Gastrocnemius medialis (tissue), 4 donors: ENCODE measurements at regions not wholly inside any gene's neighbourhood (a gene's known extent, or its start where the extent isn't known, plus 50 kb on each side); places are given as distances from the start of the nearest gene placed in this dataset.
"Not testable (repeated sequence)": the region's sequence is repeated elsewhere in the genome, so short reads cannot be mapped to it uniquely, and the experiment has no call there.

Experiments used
- ATAC-seq, 2 donors: fragments of 150-250 bp; one replicate each; pipeline ENCODE4 v1.9.1; 2016
- DNase-seq, 2 donors: peaks; one replicate each; pipeline ENCODE4 v3.0.0-alpha.2; 2019
- H3K27ac ChIP-seq, 4 donors: fragments of 200-600 bp; sonication (generic); 1 replicate in 1 of 4; 2 replicates in 3 of 4; pipeline ENCODE4 v1.5.1; 2016 to 2018; ENCODE audit warnings: mild to moderate bottlenecking in 2 of 4, moderate library complexity in 1 of 4
- H3K27me3 ChIP-seq, 3 donors: fragments of 200-600 bp; sonication (generic) in 2 of 3; 1 replicate in 1 of 3; 2 replicates in 2 of 3; pipeline versions ENCODE4 v1.5.1 to v1.6.0; 2016 to 2019; ENCODE audit warnings: mild to moderate bottlenecking in 1 of 3, moderate library complexity in 1 of 3
- H3K36me3 ChIP-seq, 2 donors: fragments of 200-600 bp; sonication (generic) in 1 of 2; one replicate each; pipeline ENCODE4 v1.5.1; 2017 to 2018
- H3K4me1 ChIP-seq, 2 donors: fragments of 200-600 bp; sonication (generic) in 1 of 2; one replicate each; pipeline ENCODE4 v1.5.1; 2016 to 2017; ENCODE audit warnings: mild to moderate bottlenecking in 2 of 2
- H3K4me3 ChIP-seq, 4 donors: fragments of 200-600 bp; sonication (generic) in 3 of 4; 1 replicate in 1 of 4; 2 replicates in 3 of 4; pipeline ENCODE4 v1.5.1; 2016 to 2019; ENCODE audit warnings: mild to moderate bottlenecking in 2 of 4
- H3K9me3 ChIP-seq, 3 donors: fragments of 200-600 bp; sonication (generic) in 2 of 3; 1 replicate in 1 of 3; 2 replicates in 2 of 3; pipeline ENCODE4 v1.5.1; 2016 to 2019
- CTCF ChIP-seq, 5 experiments: fragments of 450-650 bp in 3 of 5; fragments of 200-600 bp in 2 of 5; sonication (generic) in 2 of 5; IDR thresholded peaks in 4 of 5; conservative IDR thresholded peaks in 1 of 5; 1 replicate in 4 of 5; 2 replicates in 1 of 5; pipeline ENCODE4 v1.5.1; 2016 to 2019; ENCODE audit warnings: antibody characterized with exemption in 5 of 5, mild to moderate bottlenecking in 3 of 5, moderate library complexity in 3 of 5
- POLR2A ChIP-seq, 2 donors: fragments of 450-650 bp; IDR thresholded peaks; one replicate each; pipeline ENCODE4 v1.6.1; 2017; ENCODE audit warnings: antibody characterized with exemption in 2 of 2, mild to moderate bottlenecking in 2 of 2, moderate library complexity in 2 of 2
- in situ Hi-C, 4 donors: fragments of 200-750 bp; cut with MboI; loops; one replicate each; pipeline versions ENCODE4 v1.15.0 to v1.8.0; 2017; ENCODE audit warnings: low sequenced_read_pairs in 4 of 4
- intact Hi-C: fragments of 100-400 bp; cut with DNase I; formaldehyde crosslinking; loops from one replicate; pipeline ENCODE4 v1.15.1; 2023; ENCODE audit warnings: low total_unique reads

- no peak overlapping the region for H3K27ac ChIP-seq
- H3K36me3 ChIP-seq: no peaks in the 10 kb centered on the region
- no peak for ATAC-seq
- H3K4me3 ChIP-seq: no peak overlapping the region
- no peaks in the 10 kb centered on the region for H3K27me3 ChIP-seq
- TF ChIP-seq POLR2A (IDR thresholded peaks at IDR 0.05) (no peak), CTCF (IDR thresholded peaks at IDR 0.05 in 4 of 5, conservative IDR thresholded peaks at IDR 0.05 in 1 of 5) (no peak)
- in situ Hi-C loops: no loop called here
- intact Hi-C loops: no loop called here
- no peak for DNase-seq
- H3K4me1 ChIP-seq: no peaks in the 10 kb centered on the region
- H3K9me3 ChIP-seq: no peaks in the 10 kb centered on the region
Measured at GRCh38 chr5:27451377-27451776, 413.0 kb upstream of the CDH9 start.

- in situ Hi-C loops: no loop called here
- ATAC-seq: no peak
- Histone ChIP-seq H3K4me3 (no peak overlapping the region), H3K9me3 (no peaks in the 10 kb centered on the region), H3K4me1 (no peaks in the 10 kb centered on the region), H3K27me3 (no peaks in the 10 kb centered on the region), H3K36me3 (no peaks in the 10 kb centered on the region), H3K27ac (no peak overlapping the region)
- intact Hi-C loops: no loop called here
- TF ChIP-seq CTCF (IDR thresholded peaks at IDR 0.05 in 4 of 5, conservative IDR thresholded peaks at IDR 0.05 in 1 of 5) (no peak), POLR2A (IDR thresholded peaks at IDR 0.05) (no peak)
- no peak for DNase-seq
Measured at GRCh38 chr5:27450607-27451006, 412.2 kb upstream of the CDH9 start.

GRCh38 chr5:27439383-27439782 is 401.0 kb upstream of the CDH9 start:
- DNase-seq, H3K27ac ChIP-seq, H3K4me1 ChIP-seq, in situ Hi-C loops, H3K36me3 ChIP-seq, H3K9me3 ChIP-seq, ATAC-seq, H3K4me3 ChIP-seq, H3K27me3 ChIP-seq, intact Hi-C loops: not testable (repeated sequence)

- no peaks in the 10 kb centered on the region for H3K4me1 ChIP-seq
- TF ChIP-seq CTCF (IDR thresholded peaks at IDR 0.05 in 4 of 5, conservative IDR thresholded peaks at IDR 0.05 in 1 of 5) (no peak), POLR2A (IDR thresholded peaks at IDR 0.05) (no peak)
- no peak for DNase-seq
- ATAC-seq: no peak
- H3K36me3 ChIP-seq: no peaks in the 10 kb centered on the region
- no peaks in the 10 kb centered on the region for H3K9me3 ChIP-seq
- intact Hi-C loops: no loop called here
- no peak overlapping the region for H3K4me3 ChIP-seq
- no peak overlapping the region for H3K27ac ChIP-seq
- in situ Hi-C loops: no loop called here
- H3K27me3 ChIP-seq: no peaks in the 10 kb centered on the region
Measured at GRCh38 chr5:27437594-27438200, 399.3 kb upstream of the CDH9 start.

- in situ Hi-C loops: no loop called here
- intact Hi-C loops: no loop called here
Measured at GRCh38 chr5:27434335-27434734, 395.9 kb upstream of the CDH9 start.

More at GRCh38 chr5:27434335-27434734, 395.9 kb upstream of the CDH9 start:
- DNase-seq (no peak), ATAC-seq (no peak)
- no peaks in the 10 kb centered on the region for H3K36me3 ChIP-seq
- H3K4me3 ChIP-seq: no peak overlapping the region
- TF ChIP-seq POLR2A (IDR thresholded peaks at IDR 0.05) (no peak), CTCF (IDR thresholded peaks at IDR 0.05 in 4 of 5, conservative IDR thresholded peaks at IDR 0.05 in 1 of 5) (no peak)
- no peaks in the 10 kb centered on the region for H3K9me3 ChIP-seq
- no peaks in the 10 kb centered on the region for H3K4me1 ChIP-seq
- no peaks in the 10 kb centered on the region for H3K27me3 ChIP-seq
- H3K27ac ChIP-seq: no peak overlapping the region
